SK-N-DZ (cell line): ENCODE measurements at regions not wholly inside any gene's neighbourhood (a gene's known extent, or its start where the extent isn't known, plus 50 kb on each side); places are given as distances from the start of the nearest gene placed in this dataset.
A peak's percentile ranks its signal among the peaks of the same experiment; 100 is the strongest.

Experiments
- DNase-seq: peaks from one replicate; pipeline ENCODE4 v3.0.0-alpha.2; 2015; ENCODE audit warnings: low spot score

GRCh38 chr11:79694368-79694767, 253.5 kb upstream of the TENM4 start:
- DNase-seq = no peak

- DNase-seq = no peak
These were observed 250.6 kb upstream of the TENM4 start for GRCh38 chr11:79691445-79691844.

GRCh38 chr11:79686703-79687419, 246.0 kb upstream of the TENM4 start:
- DNase-seq = no peak

GRCh38 chr11:79683930-79684329, 243.1 kb upstream of the TENM4 start:
- no peak for DNase-seq

GRCh38 chr11:79678780-79679452, 238.1 kb upstream of the TENM4 start:
- peak; percentile 51 for DNase-seq

- DNase-seq = no peak
These were observed 235.6 kb upstream of the TENM4 start for GRCh38 chr11:79676396-79676795.

GRCh38 chr11:79675081-79675480, 234.3 kb upstream of the TENM4 start:
- no peak for DNase-seq

GRCh38 chr11:79672786-79673185, 232.0 kb upstream of the TENM4 start:
- no peak for DNase-seq

GRCh38 chr11:79671401-79671800, 230.6 kb upstream of the TENM4 start:
- DNase-seq = no peak

- DNase-seq = no peak
These were observed 230.1 kb upstream of the TENM4 start for GRCh38 chr11:79670882-79671281.

- no peak for DNase-seq
These were observed 227.7 kb upstream of the TENM4 start for GRCh38 chr11:79668575-79668974.

- DNase-seq = no peak
These were observed 226.6 kb upstream of the TENM4 start for GRCh38 chr11:79667380-79667779.

GRCh38 chr11:79663017-79663416, 222.2 kb upstream of the TENM4 start:
- peak; percentile 43 for DNase-seq

- DNase-seq = no peak
These were observed 220.5 kb upstream of the TENM4 start for GRCh38 chr11:79661373-79661772.

- no peak for DNase-seq
These were observed 208.1 kb upstream of the TENM4 start for GRCh38 chr11:79648766-79649520.

- DNase-seq = no peak
These were observed 196.4 kb upstream of the TENM4 start for GRCh38 chr11:79637219-79637618.

- no peak for DNase-seq
These were observed 194.1 kb upstream of the TENM4 start for GRCh38 chr11:79634905-79635304.

- no peak for DNase-seq
These were observed 186.5 kb upstream of the TENM4 start for GRCh38 chr11:79627281-79627680.

- no peak for DNase-seq
These were observed 185.6 kb upstream of the TENM4 start for GRCh38 chr11:79626135-79627075.

GRCh38 chr11:79623375-79623774, 182.5 kb upstream of the TENM4 start:
- no peak for DNase-seq

- DNase-seq = no peak
These were observed 176.7 kb upstream of the TENM4 start for GRCh38 chr11:79617561-79617960.
